Kidney (tissue), 13 donors: ENCODE measurements at regions not wholly inside any gene's neighbourhood (a gene's known extent, or its start where the extent isn't known, plus 50 kb on each side); places are given as distances from the start of the nearest gene placed in this dataset.

Experiments used
- DNase-seq, 5 donors: peaks; one replicate each; pipeline ENCODE4 v3.0.0-alpha.2; 2013 to 2020
- FAIRE-seq: peaks from 2 replicates; lab custom pipeline; 2012; peaks lifted over from hg19 to GRCh38; lab: Jason Lieb, UNC
- H3K27ac ChIP-seq, 2 donors: one replicate each; pipeline ENCODE4 v1.7.0; 2013; ENCODE audit warnings: low read depth in 2 of 2, low read length in 2 of 2, inconsistent platforms in 1 of 2
- H3K27me3 ChIP-seq: one replicate; pipeline ENCODE4 v1.7.1; 2013; ENCODE audit warnings: low read length, inconsistent platforms; ENCODE audit not compliant: control insufficient read depth, insufficient read depth
- H3K36me3 ChIP-seq, 3 donors: one replicate each; pipeline versions ENCODE4 v1.7.0 to v1.7.1; 2013; ENCODE audit warnings: low read length in 3 of 3, control low read depth in 1 of 3, inconsistent platforms in 1 of 3; ENCODE audit not compliant: insufficient read depth in 3 of 3, control insufficient read depth in 2 of 3
- H3K4me1 ChIP-seq, 3 donors: one replicate each; pipeline versions ENCODE4 v1.7.0 to v1.7.1; 2013; ENCODE audit warnings: low read length in 3 of 3, inconsistent platforms in 1 of 3, low read depth in 1 of 3; ENCODE audit not compliant: control insufficient read depth in 2 of 3, insufficient read depth in 2 of 3
- H3K4me3 ChIP-seq, 3 donors: one replicate each; pipeline versions ENCODE4 v1.7.0 to v1.8.1; 2013; ENCODE audit warnings: low read length in 3 of 3, control low read depth in 1 of 3, inconsistent platforms in 1 of 3
- H3K9ac ChIP-seq, 3 donors: one replicate each; pipeline versions ENCODE4 v1.7.0 to v1.7.1; 2013; ENCODE audit warnings: low read length in 3 of 3, control low read depth in 1 of 3, inconsistent platforms in 1 of 3
- H3K9me3 ChIP-seq, 3 donors: one replicate each; pipeline versions ENCODE4 v1.7.0 to v1.7.1; 2013; ENCODE audit warnings: low read length in 3 of 3, control low read depth in 1 of 3, inconsistent platforms in 1 of 3; ENCODE audit not compliant: control insufficient read depth in 2 of 3, insufficient read depth in 1 of 3
- CTCF ChIP-seq: IDR thresholded peaks from 3 replicates; pipeline ENCODE4 v1.5.1; 2012; ENCODE audit warnings: mild to moderate bottlenecking, moderate library complexity, borderline replicate concordance; ENCODE audit not compliant: insufficient read depth; ENCODE audit errors: extremely low read depth
- intact Hi-C: fragments of 100-400 bp; cut with DNase I; formaldehyde crosslinking; loops from one replicate; pipeline ENCODE4 v1.11.1; 2022
- donor health status: control.
- donor health status: control.
- donor health status: control.
- donor health status: control.
- donor health status: control.
- donor health status: DM: yes; HTN: yes; CAD: no.
- donor health status: Normal renal cell carcinoma (clear cell type).

- no peaks in the 10 kb centered on the region for H3K36me3 ChIP-seq
- DNase-seq: peak in 4 of 5 donors; percentile 42 to 66 (median 52)
- no peaks in the 10 kb centered on the region for H3K27me3 ChIP-seq
- H3K9ac ChIP-seq: no peak overlapping the region
- no peaks in the 10 kb centered on the region for H3K9me3 ChIP-seq
- no peak overlapping the region for H3K4me3 ChIP-seq
- no peak overlapping the region for H3K27ac ChIP-seq
- no peaks in the 10 kb centered on the region for H3K4me1 ChIP-seq
- TF ChIP-seq CTCF: no peak
- no peak for FAIRE-seq
- intact Hi-C loops: no loop called here
Observed at GRCh38 chr6:15148356-15148946, 97.4 kb upstream of the JARID2 start.

GRCh38 chr6:15150207-15150606, 95.7 kb upstream of the JARID2 start:
- no peak for DNase-seq
- Histone ChIP-seq H3K4me1 (no peaks in the 10 kb centered on the region), H3K9ac (no peak overlapping the region), H3K36me3 (no peaks in the 10 kb centered on the region), H3K9me3 (no peaks in the 10 kb centered on the region), H3K4me3 (no peak overlapping the region), H3K27ac (no peak overlapping the region), H3K27me3 (no peaks in the 10 kb centered on the region)
- intact Hi-C loops: no loop called here
- no peak for FAIRE-seq
- no peak for TF ChIP-seq CTCF

- Histone ChIP-seq H3K9ac (no peak overlapping the region), H3K4me3 (no peak overlapping the region), H3K36me3 (no peaks in the 10 kb centered on the region), H3K27me3 (no peaks in the 10 kb centered on the region), H3K9me3 (no peaks in the 10 kb centered on the region), H3K27ac (no peak overlapping the region), H3K4me1 (no peaks in the 10 kb centered on the region)
- intact Hi-C loops: no loop called here
- no peak for TF ChIP-seq CTCF
- FAIRE-seq (no peak), DNase-seq (peak in 1 of 5 donors; percentile 40)
Observed at GRCh38 chr6:15152700-15153099, 93.2 kb upstream of the JARID2 start.

GRCh38 chr6:15153191-15153590, 92.7 kb upstream of the JARID2 start:
- Histone ChIP-seq H3K36me3 (no peaks in the 10 kb centered on the region), H3K27me3 (no peaks in the 10 kb centered on the region), H3K4me3 (no peak overlapping the region), H3K4me1 (no peaks in the 10 kb centered on the region), H3K27ac (no peak overlapping the region), H3K9me3 (no peaks in the 10 kb centered on the region), H3K9ac (no peak overlapping the region)
- DNase-seq (no peak), FAIRE-seq (no peak)
- intact Hi-C loops: no loop called here
- no peak for TF ChIP-seq CTCF
